Lower lobe of right lung (tissue), 2 donors: ENCODE measurements at regions not wholly inside any gene's neighbourhood (a gene's known extent, or its start where the extent isn't known, plus 50 kb on each side); places are given as distances from the start of the nearest gene placed in this dataset.

ENCODE experiments used
- ATAC-seq, 2 donors: fragments of 200-7000 bp; cut with Tn5 transposase; one replicate each; pipeline ENCODE4 v1.9.1; 2020 to 2022; ENCODE audit warnings: mild to moderate bottlenecking in 2 of 2, moderate library complexity in 2 of 2
- DNase-seq: peaks from one replicate; pipeline ENCODE4 v3.0.0-alpha.2; 2020
- H3K27ac ChIP-seq: fragments of 200-600 bp; one replicate; pipeline ENCODE4 v1.8.0; 2022
- H3K27me3 ChIP-seq: fragments of 200-600 bp; one replicate; pipeline ENCODE4 v1.8.0; 2022; ENCODE audit warnings: low read depth
- H3K36me3 ChIP-seq: fragments of 200-600 bp; one replicate; pipeline ENCODE4 v1.8.0; 2022; ENCODE audit warnings: mild to moderate bottlenecking
- H3K4me1 ChIP-seq: fragments of 200-600 bp; one replicate; pipeline ENCODE4 v1.8.0; 2022
- H3K4me3 ChIP-seq: fragments of 200-600 bp; one replicate; pipeline ENCODE4 v1.8.0; 2022; ENCODE audit warnings: mild to moderate bottlenecking
- H3K9me3 ChIP-seq: fragments of 200-600 bp; one replicate; pipeline ENCODE4 v1.8.0; 2022
- intact Hi-C: fragments of 100-400 bp; cut with DNase I; formaldehyde crosslinking; loops from one replicate; pipeline ENCODE4 v1.11.0; 2022
- TF ChIP-seq, protein P1 (sequence below): fragments of 200-600 bp; IDR thresholded peaks from one replicate; pipeline ENCODE4 v1.8.0; 2022; ENCODE audit warnings: antibody characterized with exemption, mild to moderate bottlenecking
- donor health status: DM: no; HTN: yes; CAD: no; lungs with severe emphysema.

DNA sequence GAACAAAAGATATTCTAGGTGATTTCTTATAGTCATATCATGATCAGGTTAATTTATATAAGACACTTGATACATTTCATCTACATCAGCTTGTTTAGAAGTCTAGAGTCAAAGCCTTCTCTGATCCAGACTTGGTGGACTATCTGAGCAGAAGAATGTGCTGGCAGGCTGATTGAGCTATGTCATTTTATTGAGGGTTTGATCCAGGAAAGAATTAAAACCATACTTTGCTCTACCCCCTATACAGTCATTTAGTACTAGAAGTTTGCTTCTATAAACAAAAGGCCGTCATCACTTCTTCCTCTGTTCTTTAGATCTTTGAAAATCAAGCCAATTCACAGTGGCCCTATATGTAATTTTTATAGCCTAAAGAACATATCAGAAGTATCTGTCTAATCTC lies 173.1 kb upstream of the PITX2 start:
- H3K4me1 ChIP-seq = no peaks in the 10 kb centered on the region
- no peak for ATAC-seq

DNA sequence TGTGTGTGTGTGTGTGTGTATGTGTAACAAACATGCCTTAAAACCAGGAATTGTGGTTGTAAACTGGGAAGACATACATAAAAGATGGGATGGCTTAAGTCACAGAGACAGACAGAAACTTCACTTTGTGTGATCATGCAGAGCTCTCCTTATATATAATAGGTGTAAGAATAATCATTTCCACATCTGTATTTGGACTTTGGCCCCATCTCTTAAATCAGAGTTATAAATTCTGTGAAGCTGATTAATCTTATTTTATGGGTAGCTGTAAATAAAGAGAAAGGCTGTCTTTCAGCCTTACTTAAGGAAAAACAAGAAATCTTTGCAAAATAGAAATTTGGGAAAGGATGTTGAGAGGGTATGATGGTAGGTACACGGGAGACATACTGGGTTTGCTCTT lies 174.6 kb upstream of the PITX2 start:
- H3K27ac ChIP-seq = no peak overlapping the region
- H3K27me3 ChIP-seq = no peaks in the 10 kb centered on the region
- TF ChIP-seq, protein P1, sequence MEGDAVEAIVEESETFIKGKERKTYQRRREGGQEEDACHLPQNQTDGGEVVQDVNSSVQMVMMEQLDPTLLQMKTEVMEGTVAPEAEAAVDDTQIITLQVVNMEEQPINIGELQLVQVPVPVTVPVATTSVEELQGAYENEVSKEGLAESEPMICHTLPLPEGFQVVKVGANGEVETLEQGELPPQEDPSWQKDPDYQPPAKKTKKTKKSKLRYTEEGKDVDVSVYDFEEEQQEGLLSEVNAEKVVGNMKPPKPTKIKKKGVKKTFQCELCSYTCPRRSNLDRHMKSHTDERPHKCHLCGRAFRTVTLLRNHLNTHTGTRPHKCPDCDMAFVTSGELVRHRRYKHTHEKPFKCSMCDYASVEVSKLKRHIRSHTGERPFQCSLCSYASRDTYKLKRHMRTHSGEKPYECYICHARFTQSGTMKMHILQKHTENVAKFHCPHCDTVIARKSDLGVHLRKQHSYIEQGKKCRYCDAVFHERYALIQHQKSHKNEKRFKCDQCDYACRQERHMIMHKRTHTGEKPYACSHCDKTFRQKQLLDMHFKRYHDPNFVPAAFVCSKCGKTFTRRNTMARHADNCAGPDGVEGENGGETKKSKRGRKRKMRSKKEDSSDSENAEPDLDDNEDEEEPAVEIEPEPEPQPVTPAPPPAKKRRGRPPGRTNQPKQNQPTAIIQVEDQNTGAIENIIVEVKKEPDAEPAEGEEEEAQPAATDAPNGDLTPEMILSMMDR = no peak
- ATAC-seq = no peak
- H3K9me3 ChIP-seq = no peaks in the 10 kb centered on the region
- H3K36me3 ChIP-seq = no peaks in the 10 kb centered on the region
- H3K4me1 ChIP-seq = no peaks in the 10 kb centered on the region
- no peak overlapping the region for H3K4me3 ChIP-seq
- intact Hi-C loops = no loop called here
- DNase-seq = no peak

More for the DNA sequence above, 173.1 kb upstream of the PITX2 start:
- H3K36me3 ChIP-seq = no peaks in the 10 kb centered on the region
- no peaks in the 10 kb centered on the region for H3K27me3 ChIP-seq
- H3K9me3 ChIP-seq = no peaks in the 10 kb centered on the region
- intact Hi-C loops = no loop called here
- TF ChIP-seq, protein P1 = no peak
- H3K27ac ChIP-seq = no peak overlapping the region
- H3K4me3 ChIP-seq = no peak overlapping the region
- DNase-seq = no peak

DNA sequence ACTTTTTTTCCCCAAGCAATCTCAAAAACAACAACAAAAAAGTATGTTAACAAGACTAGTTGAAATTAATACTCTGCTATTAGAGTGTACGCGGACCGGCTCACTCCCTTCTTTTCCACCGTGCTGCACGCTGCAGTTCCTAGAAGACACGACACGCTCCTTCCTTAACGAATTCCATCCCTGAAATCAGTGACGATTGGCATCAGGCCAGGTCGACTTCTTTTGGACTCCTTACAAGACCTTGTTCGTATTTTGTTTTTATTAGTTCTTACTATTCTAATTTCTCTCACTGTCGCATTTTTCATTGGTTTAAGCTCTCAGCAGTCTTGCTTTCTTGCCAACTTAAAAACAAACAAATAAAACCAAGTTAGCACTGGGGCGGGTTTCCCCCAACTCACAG lies 175.8 kb upstream of the PITX2 start:
- no peaks in the 10 kb centered on the region for H3K27me3 ChIP-seq
- intact Hi-C loops = no loop called here
- H3K27ac ChIP-seq = no peak overlapping the region
- H3K36me3 ChIP-seq = no peaks in the 10 kb centered on the region
- no peak for ATAC-seq
- H3K9me3 ChIP-seq = no peaks in the 10 kb centered on the region
- TF ChIP-seq, protein P1 = no peak
- H3K4me1 ChIP-seq = no peaks in the 10 kb centered on the region
- no peak for DNase-seq
- no peak overlapping the region for H3K4me3 ChIP-seq

DNA sequence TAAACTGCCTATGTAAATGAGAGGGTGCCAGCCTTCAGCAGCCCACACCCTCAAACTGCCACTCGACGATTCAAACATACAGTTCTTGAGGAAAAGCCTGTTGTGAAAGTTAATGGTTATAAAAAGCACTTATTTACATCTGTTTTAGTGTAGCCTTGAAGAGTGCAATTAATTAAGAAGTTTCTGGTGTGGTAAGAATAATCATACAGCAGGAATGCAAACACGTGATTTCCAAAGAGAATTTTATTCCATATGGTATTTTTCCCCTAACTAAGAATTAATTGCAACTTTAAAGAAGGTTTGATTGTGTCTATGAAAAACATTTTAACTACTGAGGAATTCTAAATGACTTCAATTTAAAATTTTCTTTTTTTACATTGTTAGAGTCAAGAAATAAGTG lies 176.3 kb upstream of the PITX2 start:
- DNase-seq (no peak), ATAC-seq (no peak)
- H3K27me3 ChIP-seq = no peaks in the 10 kb centered on the region
- no peak overlapping the region for H3K27ac ChIP-seq
- TF ChIP-seq, protein P1 = no peak
- H3K4me3 ChIP-seq = no peak overlapping the region
- H3K36me3 ChIP-seq = no peaks in the 10 kb centered on the region
- no peaks in the 10 kb centered on the region for H3K4me1 ChIP-seq
- H3K9me3 ChIP-seq = no peaks in the 10 kb centered on the region
- intact Hi-C loops = no loop called here

DNA sequence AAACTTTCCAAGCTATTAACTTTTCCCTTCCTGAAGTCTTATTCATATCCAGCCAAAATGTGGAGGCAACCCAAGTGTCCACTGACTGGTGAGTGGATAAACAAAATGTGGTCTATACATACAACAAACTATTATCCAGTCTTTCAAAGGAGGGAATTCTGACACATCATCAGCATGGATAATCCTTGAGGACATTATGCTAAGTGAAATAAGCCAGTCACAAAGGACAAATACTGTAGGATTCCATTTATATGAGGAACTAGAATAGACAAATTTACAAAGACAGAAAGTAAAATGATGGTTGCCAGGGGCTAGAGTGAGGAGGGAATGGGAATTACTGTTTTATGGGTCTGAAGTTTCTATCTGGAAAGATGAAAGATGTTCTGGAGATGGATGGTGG lies 178.7 kb upstream of the PITX2 start:
- no peak for ATAC-seq

More for the DNA sequence above, 178.7 kb upstream of the PITX2 start:
- H3K36me3 ChIP-seq = no peaks in the 10 kb centered on the region
- no peaks in the 10 kb centered on the region for H3K27me3 ChIP-seq
- no peaks in the 10 kb centered on the region for H3K9me3 ChIP-seq
- TF ChIP-seq, protein P1 = no peak
- no peak overlapping the region for H3K27ac ChIP-seq
- no peak overlapping the region for H3K4me3 ChIP-seq
- no peak for DNase-seq
- intact Hi-C loops = no loop called here
- no peaks in the 10 kb centered on the region for H3K4me1 ChIP-seq
